ENCODE measurements at regions not wholly inside any gene's neighbourhood (a gene's known extent, or its start where the extent isn't known, plus 50 kb on each side); places are given as distances from the start of the nearest gene placed in this dataset.

- Histone ChIP-seq H3K9me3 (ENCODE audit: low read depth, low read length) (no peaks in the 10 kb centered on the region), H3K4me3 (ENCODE audit: low read length) (no peak overlapping the region)
These were observed 708.0 kb upstream of the GRAMD2B start for GRCh38 chr5:125715216-125715615.

GRCh38 chr5:125717209-125717608 is 706.0 kb upstream of the GRAMD2B start:
- no peaks in the 10 kb centered on the region for H3K4me1 ChIP-seq (ENCODE audit: insufficient read depth, low read length)
- H3K9me3 ChIP-seq (ENCODE audit: low read depth, low read length), result no peaks in the 10 kb centered on the region
- H3K27me3 ChIP-seq (ENCODE audit: insufficient read depth, low read length), result no peaks in the 10 kb centered on the region
- H3K4me3 ChIP-seq (ENCODE audit: low read length), result no peak overlapping the region

More at GRCh38 chr5:125715216-125715615, 708.0 kb upstream of the GRAMD2B start:
- Histone ChIP-seq H3K27me3 (ENCODE audit: insufficient read depth, low read length) (no peaks in the 10 kb centered on the region), H3K4me1 (ENCODE audit: insufficient read depth, low read length) (no peaks in the 10 kb centered on the region)

- no peaks in the 10 kb centered on the region for H3K4me1 ChIP-seq (ENCODE audit: insufficient read depth, low read length)
These were observed 703.4 kb upstream of the GRAMD2B start for GRCh38 chr5:125719681-125720347.

GRCh38 chr5:125720348-125720685 is 702.9 kb upstream of the GRAMD2B start:
- Histone ChIP-seq H3K9me3 (ENCODE audit: low read depth, low read length) (no peaks in the 10 kb centered on the region), H3K4me3 (ENCODE audit: low read length) (no peak overlapping the region), H3K27me3 (ENCODE audit: insufficient read depth, low read length) (no peaks in the 10 kb centered on the region), H3K4me1 (ENCODE audit: insufficient read depth, low read length) (no peaks in the 10 kb centered on the region)

More at GRCh38 chr5:125719681-125720347, 703.4 kb upstream of the GRAMD2B start:
- Histone ChIP-seq H3K4me3 (ENCODE audit: low read length) (no peak overlapping the region), H3K27me3 (ENCODE audit: insufficient read depth, low read length) (no peaks in the 10 kb centered on the region), H3K9me3 (ENCODE audit: low read depth, low read length) (no peaks in the 10 kb centered on the region)

- no peaks in the 10 kb centered on the region for H3K4me1 ChIP-seq (ENCODE audit: insufficient read depth, low read length)
- H3K27me3 ChIP-seq (ENCODE audit: insufficient read depth, low read length), result no peaks in the 10 kb centered on the region
- H3K4me3 ChIP-seq (ENCODE audit: low read length), result no peak overlapping the region
- no peaks in the 10 kb centered on the region for H3K9me3 ChIP-seq (ENCODE audit: low read depth, low read length)
These were observed 702.5 kb upstream of the GRAMD2B start for GRCh38 chr5:125720721-125721120.

DNA sequence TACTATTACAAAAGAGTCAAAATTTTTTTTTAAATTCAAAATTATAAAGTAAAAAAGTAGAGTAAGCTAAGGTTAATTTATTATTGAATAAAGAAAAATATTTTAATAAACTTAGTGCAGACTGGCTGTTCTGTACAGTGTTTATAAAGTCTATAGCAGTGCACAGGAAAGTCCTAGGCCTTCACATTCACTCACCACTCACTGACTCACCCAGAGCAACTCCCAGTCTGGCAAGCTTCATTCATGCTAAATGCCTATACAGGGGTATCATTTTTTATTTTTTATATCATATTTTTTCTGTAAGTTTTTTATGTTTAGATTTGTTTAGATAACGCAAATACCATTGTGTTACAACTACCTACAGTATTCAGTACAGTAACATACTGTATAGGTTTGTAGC is 700.7 kb upstream of the GRAMD2B start:
- Histone ChIP-seq H3K4me1 (ENCODE audit: insufficient read depth, low read length) (no peaks in the 10 kb centered on the region), H3K27me3 (ENCODE audit: insufficient read depth, low read length) (no peaks in the 10 kb centered on the region), H3K4me3 (ENCODE audit: low read length) (no peak overlapping the region), H3K9me3 (ENCODE audit: low read depth, low read length) (no peaks in the 10 kb centered on the region)

DNA sequence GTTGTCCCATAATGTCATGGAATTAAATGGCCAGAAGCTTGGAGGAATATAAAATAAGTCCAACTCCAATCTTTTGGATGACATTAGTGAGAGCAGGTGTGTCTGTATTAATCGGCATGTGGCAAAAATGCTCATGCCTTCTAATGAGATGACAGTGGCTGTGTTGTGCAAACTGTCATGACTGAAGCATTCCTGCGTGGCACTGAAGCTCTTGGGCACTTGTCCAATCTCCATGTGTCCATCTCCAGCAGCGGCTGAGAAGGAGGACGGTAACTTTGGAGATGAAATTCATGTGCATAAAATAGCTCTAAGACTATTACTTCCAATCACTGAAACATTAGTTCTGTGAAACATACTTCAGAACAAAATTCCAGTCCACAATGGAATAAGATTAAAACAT is 697.5 kb upstream of the GRAMD2B start:
- no peaks in the 10 kb centered on the region for H3K4me1 ChIP-seq (ENCODE audit: insufficient read depth, low read length)
- no peaks in the 10 kb centered on the region for H3K27me3 ChIP-seq (ENCODE audit: insufficient read depth, low read length)
- no peaks in the 10 kb centered on the region for H3K9me3 ChIP-seq (ENCODE audit: low read depth, low read length)
- H3K4me3 ChIP-seq (ENCODE audit: low read length), result no peak overlapping the region

- Histone ChIP-seq H3K4me3 (ENCODE audit: low read length) (no peak overlapping the region), H3K9me3 (ENCODE audit: low read depth, low read length) (peaks cover 5% of the 10 kb centered on the region), H3K27me3 (ENCODE audit: insufficient read depth, low read length) (no peaks in the 10 kb centered on the region), H3K4me1 (ENCODE audit: insufficient read depth, low read length) (no peaks in the 10 kb centered on the region)
These were observed 679.3 kb upstream of the GRAMD2B start for GRCh38 chr5:125743939-125744338.

GRCh38 chr5:125746917-125747316 is 676.3 kb upstream of the GRAMD2B start:
- H3K9me3 ChIP-seq (ENCODE audit: low read depth, low read length), result peaks cover 5% of the 10 kb centered on the region
- H3K4me1 ChIP-seq (ENCODE audit: insufficient read depth, low read length), result no peaks in the 10 kb centered on the region
- no peaks in the 10 kb centered on the region for H3K27me3 ChIP-seq (ENCODE audit: insufficient read depth, low read length)
- no peak overlapping the region for H3K4me3 ChIP-seq (ENCODE audit: low read length)

- no peaks in the 10 kb centered on the region for H3K27me3 ChIP-seq (ENCODE audit: insufficient read depth, low read length)
- H3K4me3 ChIP-seq (ENCODE audit: low read length), result no peak overlapping the region
- peaks cover 5% of the 10 kb centered on the region for H3K9me3 ChIP-seq (ENCODE audit: low read depth, low read length)
- H3K4me1 ChIP-seq (ENCODE audit: insufficient read depth, low read length), result no peaks in the 10 kb centered on the region
These were observed 672.9 kb upstream of the GRAMD2B start for GRCh38 chr5:125750147-125750860.

- H3K27me3 ChIP-seq (ENCODE audit: insufficient read depth, low read length), result no peaks in the 10 kb centered on the region
- H3K4me1 ChIP-seq (ENCODE audit: insufficient read depth, low read length), result no peaks in the 10 kb centered on the region
- H3K9me3 ChIP-seq (ENCODE audit: low read depth, low read length), result peaks cover 5% of the 10 kb centered on the region
- H3K4me3 ChIP-seq (ENCODE audit: low read length), result no peak overlapping the region
These were observed 672.4 kb upstream of the GRAMD2B start for GRCh38 chr5:125750861-125751186.

- H3K4me1 ChIP-seq (ENCODE audit: insufficient read depth, low read length), result no peaks in the 10 kb centered on the region
- H3K4me3 ChIP-seq (ENCODE audit: low read length), result no peak overlapping the region
- no peaks in the 10 kb centered on the region for H3K9me3 ChIP-seq (ENCODE audit: low read depth, low read length)
- H3K27me3 ChIP-seq (ENCODE audit: insufficient read depth, low read length), result no peaks in the 10 kb centered on the region
These were observed 666.8 kb upstream of the GRAMD2B start for GRCh38 chr5:125756456-125756855.

DNA sequence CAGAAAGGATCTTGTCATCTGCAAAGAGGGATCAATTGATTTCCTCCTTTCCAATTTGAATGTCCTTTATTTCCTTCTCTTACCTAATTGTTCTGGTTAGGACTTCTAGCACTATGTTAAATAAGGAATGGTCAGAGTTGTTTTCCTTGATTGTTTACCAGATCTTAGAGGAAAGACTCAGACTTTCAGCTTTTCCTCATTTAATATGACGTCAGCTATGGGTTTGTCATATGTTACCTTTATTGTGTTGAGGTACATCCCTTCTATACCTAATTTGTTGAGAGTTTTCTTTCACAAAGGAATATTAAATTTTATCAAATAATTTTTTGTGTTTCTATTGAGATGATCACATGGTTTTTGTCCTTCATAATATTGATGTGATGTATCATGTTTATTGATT is 656.5 kb upstream of the GRAMD2B start:
- Histone ChIP-seq H3K9me3 (ENCODE audit: low read depth, low read length) (peaks cover 22% of the 10 kb centered on the region), H3K27me3 (ENCODE audit: insufficient read depth, low read length) (no peaks in the 10 kb centered on the region), H3K4me3 (ENCODE audit: low read length) (no peak overlapping the region), H3K4me1 (ENCODE audit: insufficient read depth, low read length) (no peaks in the 10 kb centered on the region)

DNA sequence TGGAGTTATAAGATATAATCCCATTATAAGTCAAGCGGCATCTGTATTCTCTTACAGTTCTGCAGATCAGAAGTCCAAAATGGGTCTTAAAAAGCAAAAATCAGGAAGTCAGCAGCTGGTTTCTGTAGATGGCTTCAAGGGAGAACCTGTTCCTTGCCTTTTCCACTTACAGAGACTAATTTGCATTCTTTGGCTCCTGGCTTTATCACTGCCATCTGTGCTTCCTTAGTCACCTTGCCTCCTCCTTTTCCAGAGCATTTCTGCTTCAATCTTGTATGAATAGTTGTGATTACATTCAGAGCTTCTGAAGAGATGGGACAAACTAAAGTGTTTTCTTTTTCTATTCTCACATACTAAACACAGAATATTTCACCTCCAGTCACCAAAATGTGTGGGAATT is 647.3 kb upstream of the GRAMD2B start:
- H3K27me3 ChIP-seq (ENCODE audit: insufficient read depth, low read length), result no peaks in the 10 kb centered on the region
- H3K4me1 ChIP-seq (ENCODE audit: insufficient read depth, low read length), result no peaks in the 10 kb centered on the region
- peaks cover 2% of the 10 kb centered on the region for H3K9me3 ChIP-seq (ENCODE audit: low read depth, low read length)
- no peak overlapping the region for H3K4me3 ChIP-seq (ENCODE audit: low read length)

GRCh38 chr5:125776656-125777139 is 646.5 kb upstream of the GRAMD2B start:
- Histone ChIP-seq H3K4me1 (ENCODE audit: insufficient read depth, low read length) (no peaks in the 10 kb centered on the region), H3K9me3 (ENCODE audit: low read depth, low read length) (no peaks in the 10 kb centered on the region), H3K4me3 (ENCODE audit: low read length) (no peak overlapping the region), H3K27me3 (ENCODE audit: insufficient read depth, low read length) (no peaks in the 10 kb centered on the region)

GRCh38 chr5:125778791-125779190 is 644.4 kb upstream of the GRAMD2B start:
- Histone ChIP-seq H3K27me3 (ENCODE audit: insufficient read depth, low read length) (no peaks in the 10 kb centered on the region), H3K9me3 (ENCODE audit: low read depth, low read length) (no peaks in the 10 kb centered on the region), H3K4me1 (ENCODE audit: insufficient read depth, low read length) (no peaks in the 10 kb centered on the region), H3K4me3 (ENCODE audit: low read length) (no peak overlapping the region)

Data from mononuclear cell (primary cell).